OCI-LY1 (cell line): ENCODE measurements at regions not wholly inside any gene's neighbourhood (a gene's known extent, or its start where the extent isn't known, plus 50 kb on each side); places are given as distances from the start of the nearest gene placed in this dataset.

ENCODE experiments used
- H2AFZ ChIP-seq: fragments of 200-600 bp; sonication (generic), shearing (Covaris generic); 2 replicates; pipeline ENCODE4 v1.6.0; 2014; ENCODE audit warnings: antibody characterized with exemption, mild to moderate bottlenecking, low read length
- H3F3A ChIP-seq: fragments of 200-600 bp; sonication (generic), shearing (Covaris generic); 2 replicates; pipeline ENCODE4 v1.6.0; 2014; ENCODE audit warnings: mild to moderate bottlenecking, antibody characterized with exemption, low read length, moderate library complexity; ENCODE audit not compliant: insufficient read depth
- H3K27ac ChIP-seq: fragments of 200-600 bp; sonication (generic); 2 replicates; pipeline ENCODE4 v1.5.1; 2014; ENCODE audit warnings: low read length, mixed run types, mild to moderate bottlenecking, low read depth; ENCODE audit not compliant: poor library complexity, severe bottlenecking
- H3K27me3 ChIP-seq: fragments of 200-600 bp; sonication (generic); 2 replicates; pipeline ENCODE4 v1.6.0; 2014; ENCODE audit warnings: antibody characterized with exemption, mild to moderate bottlenecking, low read length, moderate library complexity; ENCODE audit not compliant: insufficient read depth
- H3K36me3 ChIP-seq: fragments of 200-600 bp; sonication (generic); 2 replicates; pipeline ENCODE4 v1.6.1; 2014; ENCODE audit warnings: mild to moderate bottlenecking, antibody characterized with exemption, low read length, moderate library complexity, mixed read lengths; ENCODE audit not compliant: insufficient read depth
- H3K4me1 ChIP-seq: fragments of 200-600 bp; sonication (generic); 2 replicates; pipeline ENCODE4 v1.5.1; 2014; ENCODE audit warnings: mild to moderate bottlenecking, low read length, moderate library complexity; ENCODE audit not compliant: insufficient read depth, severe bottlenecking
- H3K4me2 ChIP-seq: fragments of 200-600 bp; sonication (generic), shearing (Covaris generic); 2 replicates; pipeline ENCODE4 v1.6.1; 2014; ENCODE audit warnings: low read length
- H3K4me3 ChIP-seq: fragments of 200-600 bp; sonication (generic); 2 replicates; pipeline ENCODE4 v1.5.1; 2014; ENCODE audit warnings: low read length, low read depth, mild to moderate bottlenecking, mixed read lengths; ENCODE audit not compliant: poor library complexity, severe bottlenecking
- H3K79me2 ChIP-seq: fragments of 200-600 bp; shearing (Covaris generic); 2 replicates; pipeline ENCODE4 v1.6.1; 2016; ENCODE audit warnings: mixed run types, low read length, mixed read lengths; ENCODE audit not compliant: insufficient read depth
- H3K9ac ChIP-seq: fragments of 200-600 bp; sonication (generic), shearing (Covaris generic); 2 replicates; pipeline ENCODE4 v1.6.1; 2014; ENCODE audit warnings: mild to moderate bottlenecking, low read length, mixed read lengths
- H3K9me2 ChIP-seq: fragments of 200-600 bp; sonication (generic), shearing (Covaris generic); 2 replicates; pipeline ENCODE4 v1.6.1; 2014; ENCODE audit warnings: low read depth, mild to moderate bottlenecking, low read length, mixed read lengths
- H3K9me3 ChIP-seq: fragments of 200-600 bp; shearing (Covaris generic); 2 replicates; pipeline ENCODE4 v1.6.1; 2014; ENCODE audit warnings: low read length, mixed read lengths
- H4K20me1 ChIP-seq: fragments of 200-600 bp; sonication (generic), shearing (Covaris generic); 2 replicates; pipeline ENCODE4 v1.6.0; 2016; ENCODE audit warnings: mild to moderate bottlenecking, low read length; ENCODE audit not compliant: insufficient read depth
- CTCF ChIP-seq: fragments of 200-600 bp; sonication (generic), shearing (Covaris generic); IDR thresholded peaks from 2 replicates; pipeline ENCODE4 v1.5.1; 2017; ENCODE audit warnings: mild to moderate bottlenecking, antibody characterized with exemption, low read length, moderate library complexity, mixed read lengths
- EZH2 ChIP-seq: fragments of 200-600 bp; sonication (generic), shearing (Covaris generic); IDR thresholded peaks from 2 replicates; pipeline ENCODE4 v1.8.0; 2017; ENCODE audit warnings: borderline replicate concordance, mixed run types, mild to moderate bottlenecking, antibody characterized with exemption, low read length, moderate library complexity, mixed read lengths

- Histone ChIP-seq H4K20me1 (no peaks in the 10 kb centered on the region), H3K9ac (no peak overlapping the region), H3K79me2 (no peaks in the 10 kb centered on the region), H3K9me2 (no peaks in the 10 kb centered on the region), H3K27ac (no peak overlapping the region), H2AFZ (no peak overlapping the region), H3K36me3 (no peaks in the 10 kb centered on the region), H3K9me3 (no peaks in the 10 kb centered on the region), H3K4me1 (no peaks in the 10 kb centered on the region), H3K27me3 (no peaks in the 10 kb centered on the region), H3K4me2 (no peak overlapping the region), H3F3A (no peaks in the 10 kb centered on the region), H3K4me3 (no peak overlapping the region)
- TF ChIP-seq EZH2 = no peak
- no peak for TF ChIP-seq CTCF
These were observed 84.4 kb downstream of the FSCB start for GRCh38 chr14:44422699-44423098.

GRCh38 chr14:44420226-44420625 lies 86.9 kb downstream of the FSCB start:
- TF ChIP-seq EZH2 = no peak
- TF ChIP-seq CTCF = no peak
- no peak overlapping the region for H3K27ac ChIP-seq

GRCh38 chr14:44418856-44419255 lies 88.2 kb downstream of the FSCB start:
- H3K4me3 ChIP-seq = no peak overlapping the region
- no peak overlapping the region for H3K9ac ChIP-seq
- H3K36me3 ChIP-seq = no peaks in the 10 kb centered on the region
- no peaks in the 10 kb centered on the region for H3K4me1 ChIP-seq
- H3K27me3 ChIP-seq = no peaks in the 10 kb centered on the region
- no peak overlapping the region for H2AFZ ChIP-seq
- no peaks in the 10 kb centered on the region for H4K20me1 ChIP-seq
- H3K79me2 ChIP-seq = no peaks in the 10 kb centered on the region
- H3K27ac ChIP-seq = no peak overlapping the region
- TF ChIP-seq CTCF (no peak), EZH2 (no peak)
- H3K4me2 ChIP-seq = no peak overlapping the region
- H3F3A ChIP-seq = no peaks in the 10 kb centered on the region
- H3K9me3 ChIP-seq = no peaks in the 10 kb centered on the region
- H3K9me2 ChIP-seq = no peaks in the 10 kb centered on the region

More at GRCh38 chr14:44420226-44420625, 86.9 kb downstream of the FSCB start:
- no peak overlapping the region for H3K4me3 ChIP-seq
- no peaks in the 10 kb centered on the region for H3K27me3 ChIP-seq
- no peak overlapping the region for H3K9ac ChIP-seq
- no peak overlapping the region for H3K4me2 ChIP-seq
- no peaks in the 10 kb centered on the region for H3K79me2 ChIP-seq
- no peak overlapping the region for H2AFZ ChIP-seq
- no peaks in the 10 kb centered on the region for H3K36me3 ChIP-seq
- H4K20me1 ChIP-seq = no peaks in the 10 kb centered on the region
- H3K9me2 ChIP-seq = no peaks in the 10 kb centered on the region
- no peaks in the 10 kb centered on the region for H3K9me3 ChIP-seq
- no peaks in the 10 kb centered on the region for H3F3A ChIP-seq
- H3K4me1 ChIP-seq = no peaks in the 10 kb centered on the region
